ENCODE measurements at regions not wholly inside any gene's neighbourhood (a gene's known extent, or its start where the extent isn't known, plus 50 kb on each side); places are given as distances from the start of the nearest gene placed in this dataset.

- H3K27me3 ChIP-seq (replicated peaks) = no peaks in the 10 kb centered on the region
- no peaks in the 10 kb centered on the region for H3K36me3 ChIP-seq (replicated peaks)
- peak overlapping the region; percentile 42 for H3K27ac ChIP-seq
- peak overlapping the region; percentile 63 for H3K4me3 ChIP-seq (ENCODE audit: low read depth, low read length)
- in situ Hi-C loops (cut with HindIII; ENCODE audit: low pct_ligation_motif_present, low sequenced_read_pairs) = no loop called here
- TF ChIP-seq CTCF (IDR thresholded peaks at IDR 0.05; ENCODE audit: low read depth, low read length, missing control alignments) = no peak
- DNase-seq = peak; percentile 28
Observed at GRCh38 chr15:60128000-60128376, 123.9 kb downstream of the FOXB1 start.

- Histone ChIP-seq H3K27ac (no peak overlapping the region), H3K27me3 (replicated peaks) (no peaks in the 10 kb centered on the region), H3K36me3 (replicated peaks) (no peaks in the 10 kb centered on the region), H3K4me3 (ENCODE audit: low read depth, low read length) (no peak overlapping the region)
- in situ Hi-C loops (cut with HindIII; ENCODE audit: low pct_ligation_motif_present, low sequenced_read_pairs) = no loop called here
- no peak for TF ChIP-seq CTCF (IDR thresholded peaks at IDR 0.05; ENCODE audit: low read depth, low read length, missing control alignments)
- no peak for DNase-seq
Observed at GRCh38 chr15:60128710-60129109, 124.6 kb downstream of the FOXB1 start.

GRCh38 chr15:60130398-60130797 lies 126.3 kb downstream of the FOXB1 start:
- Histone ChIP-seq H3K36me3 (replicated peaks) (no peaks in the 10 kb centered on the region), H3K4me3 (ENCODE audit: low read depth, low read length) (no peak overlapping the region), H3K27me3 (replicated peaks) (no peaks in the 10 kb centered on the region), H3K27ac (no peak overlapping the region)
- in situ Hi-C loops (cut with HindIII; ENCODE audit: low pct_ligation_motif_present, low sequenced_read_pairs) = no loop called here
- no peak for TF ChIP-seq CTCF (IDR thresholded peaks at IDR 0.05; ENCODE audit: low read depth, low read length, missing control alignments)
- no peak for DNase-seq

- no peaks in the 10 kb centered on the region for H3K27me3 ChIP-seq (replicated peaks)
- no peak for DNase-seq
- no peaks in the 10 kb centered on the region for H3K36me3 ChIP-seq (replicated peaks)
- TF ChIP-seq CTCF (IDR thresholded peaks at IDR 0.05; ENCODE audit: low read depth, low read length, missing control alignments) = no peak
- H3K27ac ChIP-seq = no peak overlapping the region
- H3K4me3 ChIP-seq (ENCODE audit: low read depth, low read length) = no peak overlapping the region
- in situ Hi-C loops (cut with HindIII; ENCODE audit: low pct_ligation_motif_present, low sequenced_read_pairs) = no loop called here
Observed at GRCh38 chr15:60130821-60131220, 126.7 kb downstream of the FOXB1 start.

- H3K36me3 ChIP-seq (replicated peaks) = no peaks in the 10 kb centered on the region
- H3K4me3 ChIP-seq (ENCODE audit: low read depth, low read length) = no peak overlapping the region
- TF ChIP-seq CTCF (IDR thresholded peaks at IDR 0.05; ENCODE audit: low read depth, low read length, missing control alignments) = peak; percentile 50
- in situ Hi-C loops (cut with HindIII; ENCODE audit: low pct_ligation_motif_present, low sequenced_read_pairs) = no loop called here
- no peaks in the 10 kb centered on the region for H3K27me3 ChIP-seq (replicated peaks)
- no peak for DNase-seq
- H3K27ac ChIP-seq = no peak overlapping the region
Observed at GRCh38 chr15:60134609-60135008, 130.5 kb downstream of the FOXB1 start.

GRCh38 chr15:60135961-60136360 lies 131.8 kb downstream of the FOXB1 start:
- Histone ChIP-seq H3K27ac (no peak overlapping the region), H3K36me3 (replicated peaks) (no peaks in the 10 kb centered on the region), H3K27me3 (replicated peaks) (no peaks in the 10 kb centered on the region), H3K4me3 (ENCODE audit: low read depth, low read length) (no peak overlapping the region)
- in situ Hi-C loops (cut with HindIII; ENCODE audit: low pct_ligation_motif_present, low sequenced_read_pairs) = no loop called here
- no peak for TF ChIP-seq CTCF (IDR thresholded peaks at IDR 0.05; ENCODE audit: low read depth, low read length, missing control alignments)
- no peak for DNase-seq
